KMS-11 (cell line): ENCODE measurements at regions not wholly inside any gene's neighbourhood (a gene's known extent, or its start where the extent isn't known, plus 50 kb on each side); places are given as distances from the start of the nearest gene placed in this dataset.

Experiments used
- H2AFZ ChIP-seq: fragments of 200-600 bp; sonication (generic); 2 replicates; pipeline ENCODE4 v1.6.1; 2016; ENCODE audit warnings: antibody characterized with exemption, mixed run types, low read depth
- H3K27ac ChIP-seq: fragments of 200-600 bp; sonication (generic); 2 replicates; pipeline ENCODE4 v1.6.1; 2016; ENCODE audit warnings: mild to moderate bottlenecking, mixed run types
- H3K27me3 ChIP-seq: fragments of 200-600 bp; sonication (generic); 2 replicates; pipeline ENCODE4 v1.6.1; 2017; ENCODE audit warnings: mild to moderate bottlenecking, low read depth, mixed run types, moderate library complexity; ENCODE audit not compliant: insufficient read depth
- H3K36me3 ChIP-seq: fragments of 200-600 bp; sonication (generic); 2 replicates; pipeline ENCODE4 v1.6.1; 2017; ENCODE audit warnings: mild to moderate bottlenecking, mixed run types; ENCODE audit not compliant: insufficient read depth
- H3K4me1 ChIP-seq: fragments of 200-600 bp; sonication (generic); 2 replicates; pipeline ENCODE4 v1.6.1; 2016; ENCODE audit warnings: mild to moderate bottlenecking, low read depth, mixed run types; ENCODE audit not compliant: poor library complexity, severe bottlenecking
- H3K4me2 ChIP-seq: fragments of 200-600 bp; sonication (generic); 2 replicates; pipeline ENCODE4 v1.7.0; 2016; ENCODE audit warnings: mild to moderate bottlenecking, mixed run types
- H3K4me3 ChIP-seq: fragments of 200-600 bp; sonication (generic); IDR thresholded peaks from 2 replicates; pipeline ENCODE4 v1.6.1; 2017; ENCODE audit warnings: low read depth, low read length, mixed read lengths; ENCODE audit not compliant: insufficient read depth
- H3K79me2 ChIP-seq: fragments of 200-600 bp; sonication (generic); 2 replicates; pipeline ENCODE4 v1.6.1; 2016; ENCODE audit warnings: low read depth, mixed run types; ENCODE audit not compliant: insufficient read depth
- H3K9ac ChIP-seq: fragments of 200-600 bp; sonication (generic); 2 replicates; pipeline ENCODE4 v1.6.1; 2016; ENCODE audit warnings: mild to moderate bottlenecking, mixed run types
- H4K20me1 ChIP-seq: fragments of 200-600 bp; sonication (generic); 2 replicates; pipeline ENCODE4 v1.6.1; 2016; ENCODE audit warnings: mild to moderate bottlenecking, mixed run types; ENCODE audit not compliant: insufficient read depth
- CTCF ChIP-seq: fragments of 200-600 bp; sonication (generic); conservative IDR thresholded peaks from 2 replicates; pipeline ENCODE4 v1.6.1; 2017; ENCODE audit warnings: low read depth, mild to moderate bottlenecking, antibody characterized with exemption, low read length, moderate library complexity, mixed read lengths

GRCh38 chrX:78384486-78384885 lies 57.1 kb upstream of the CYSLTR1 start:
- H3K4me3 ChIP-seq: no peak overlapping the region
- no peak overlapping the region for H3K4me2 ChIP-seq

DNA sequence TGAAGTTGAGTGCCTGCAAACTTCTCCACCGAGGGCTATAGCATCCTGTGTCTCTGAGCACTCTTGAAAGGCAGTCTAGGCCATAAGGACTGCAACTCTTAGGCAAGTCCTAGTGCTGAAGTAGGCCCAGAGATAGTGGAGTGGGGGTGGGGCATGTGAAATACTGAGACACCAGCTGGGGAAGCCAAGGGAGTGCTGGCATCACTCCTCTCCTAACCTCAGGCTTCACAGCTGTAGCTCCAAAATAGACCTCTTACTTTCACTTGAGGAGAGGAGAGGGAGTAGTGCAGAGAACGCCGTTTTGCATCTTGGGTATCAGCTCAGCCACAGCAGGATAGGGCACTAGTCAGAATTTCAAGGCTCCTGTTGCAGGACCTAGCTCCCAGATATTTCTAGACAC lies 56.2 kb upstream of the CYSLTR1 start:
- no peaks in the 10 kb centered on the region for H4K20me1 ChIP-seq
- no peak overlapping the region for H2AFZ ChIP-seq
- no peaks in the 10 kb centered on the region for H3K4me1 ChIP-seq
- no peaks in the 10 kb centered on the region for H3K27me3 ChIP-seq
- no peak for TF ChIP-seq CTCF
- no peaks in the 10 kb centered on the region for H3K36me3 ChIP-seq
- H3K4me2 ChIP-seq: no peak overlapping the region
- H3K27ac ChIP-seq: no peak overlapping the region
- no peak overlapping the region for H3K4me3 ChIP-seq
- H3K79me2 ChIP-seq: no peaks in the 10 kb centered on the region
- no peak overlapping the region for H3K9ac ChIP-seq

More at GRCh38 chrX:78384486-78384885, 57.1 kb upstream of the CYSLTR1 start:
- H3K27me3 ChIP-seq: no peaks in the 10 kb centered on the region
- TF ChIP-seq CTCF: no peak
- H2AFZ ChIP-seq: no peak overlapping the region
- H3K79me2 ChIP-seq: no peaks in the 10 kb centered on the region
- H3K4me1 ChIP-seq: no peaks in the 10 kb centered on the region
- no peaks in the 10 kb centered on the region for H4K20me1 ChIP-seq
- H3K9ac ChIP-seq: no peak overlapping the region
- H3K36me3 ChIP-seq: no peaks in the 10 kb centered on the region
- H3K27ac ChIP-seq: no peak overlapping the region

GRCh38 chrX:78378476-78379115 lies 51.2 kb upstream of the CYSLTR1 start:
- Histone ChIP-seq H3K36me3 (no peaks in the 10 kb centered on the region), H2AFZ (no peak overlapping the region), H3K4me3 (no peak overlapping the region), H3K4me2 (no peak overlapping the region), H4K20me1 (no peaks in the 10 kb centered on the region), H3K27me3 (no peaks in the 10 kb centered on the region), H3K4me1 (no peaks in the 10 kb centered on the region), H3K9ac (no peak overlapping the region), H3K79me2 (no peaks in the 10 kb centered on the region), H3K27ac (no peak overlapping the region)
- no peak for TF ChIP-seq CTCF
